ENCODE measurements at regions not wholly inside any gene's neighbourhood (a gene's known extent, or its start where the extent isn't known, plus 50 kb on each side); places are given as distances from the start of the nearest gene placed in this dataset.
"Not testable (repeated sequence)": the region's sequence is repeated elsewhere in the genome, so short reads cannot be mapped to it uniquely, and the experiment has no call there.

DNA sequence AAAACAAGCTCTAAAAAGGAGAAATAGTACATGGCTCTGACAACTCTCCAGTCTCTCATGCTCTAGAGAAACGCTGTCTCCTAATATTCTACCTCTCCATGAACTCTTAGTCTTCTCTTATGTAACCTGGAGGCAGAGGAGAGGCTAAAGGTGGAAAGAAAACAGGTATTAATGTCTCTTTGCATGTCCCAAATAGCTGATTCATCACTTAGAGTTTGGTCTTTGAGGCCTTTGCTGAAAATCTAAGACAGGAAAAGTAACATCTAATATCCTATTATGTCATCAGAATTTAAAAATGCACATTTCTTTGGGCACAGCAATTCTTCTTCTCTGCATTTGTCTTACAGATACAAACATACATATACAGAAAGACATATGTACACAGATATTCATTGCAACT lies 127.2 kb downstream of the DHRS2 start:
- DNase-seq: no peak

DNA sequence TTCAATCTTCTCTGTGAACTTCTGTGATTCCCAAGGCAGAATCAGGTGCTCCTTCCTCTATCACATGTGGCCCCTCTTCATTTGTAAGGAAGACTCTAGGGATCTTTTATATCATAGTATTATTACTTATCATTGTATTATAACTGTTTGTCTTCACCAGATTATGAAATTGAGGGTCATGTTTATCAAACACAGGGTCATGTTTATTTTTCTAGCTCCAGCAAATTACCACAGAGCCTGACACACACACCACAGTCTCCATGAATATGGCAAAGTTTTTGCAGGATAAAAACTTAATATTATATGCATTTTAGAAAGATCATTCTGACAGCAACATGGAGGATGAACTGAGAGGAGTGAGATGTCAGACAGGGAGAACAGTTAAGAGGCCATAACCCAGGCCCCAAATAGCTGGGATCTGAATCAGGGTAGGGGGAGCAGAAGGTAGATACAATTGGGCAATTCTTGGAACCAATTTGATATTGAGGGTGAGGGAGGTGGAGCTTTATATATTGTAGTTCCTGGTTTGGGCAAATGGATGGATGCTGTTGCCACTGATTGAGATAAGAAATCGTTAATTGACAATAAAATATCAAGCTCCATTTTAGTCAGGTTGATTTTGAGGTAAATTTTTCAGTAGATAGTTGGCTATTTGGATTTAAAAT lies 130.7 kb downstream of the DHRS2 start:
- DNase-seq: no peak

- DNase-seq: not testable (repeated sequence)
These were observed 133.1 kb downstream of the DHRS2 start for GRCh38 chr14:23769221-23769728.

- no peak for DNase-seq
These were observed 137.8 kb downstream of the DHRS2 start for GRCh38 chr14:23773981-23774380.

GRCh38 chr14:23776296-23776695 lies 140.1 kb downstream of the DHRS2 start:
- DNase-seq: no peak

DNA sequence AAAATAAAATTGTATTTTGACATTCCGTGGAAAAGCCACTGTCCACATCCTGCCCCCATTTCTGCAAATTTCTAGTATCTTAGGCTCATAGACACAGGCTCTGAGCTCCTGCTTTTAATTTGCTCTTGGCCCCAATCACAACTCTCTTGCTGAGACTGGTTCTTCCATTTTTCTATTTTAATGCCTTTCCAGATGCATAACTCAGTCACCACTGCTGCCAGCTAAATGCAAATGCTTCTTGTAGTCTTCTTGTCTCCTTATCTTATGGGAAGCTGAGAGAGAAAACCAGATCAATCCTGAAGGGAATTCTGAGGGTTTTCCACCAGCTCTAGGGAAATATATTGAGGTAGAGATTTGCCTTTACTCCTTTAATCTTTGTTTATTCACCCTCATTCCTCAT lies 149.0 kb downstream of the DHRS2 start:
- DNase-seq: no peak

GRCh38 chr14:23787436-23787835 lies 151.3 kb downstream of the DHRS2 start:
- no peak for DNase-seq

DNA sequence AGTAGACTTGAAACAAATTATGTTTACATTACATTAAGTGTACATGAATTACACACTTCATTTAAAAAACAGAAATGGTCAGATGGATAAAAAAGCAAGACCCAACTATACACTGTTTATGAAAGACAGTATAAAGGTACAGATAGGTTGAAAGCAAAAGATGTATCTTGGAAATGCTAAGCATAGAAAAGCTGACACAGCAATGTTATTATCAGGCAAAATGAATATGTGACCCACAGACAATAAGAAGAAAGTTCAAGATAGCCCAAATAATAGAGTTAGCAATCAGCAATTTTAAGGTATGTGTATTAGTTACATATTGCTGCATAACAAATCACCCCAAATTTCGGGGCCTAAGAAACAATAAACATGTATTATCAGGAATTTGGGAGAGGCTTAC lies 153.5 kb downstream of the DHRS2 start:
- no peak for DNase-seq

DNA sequence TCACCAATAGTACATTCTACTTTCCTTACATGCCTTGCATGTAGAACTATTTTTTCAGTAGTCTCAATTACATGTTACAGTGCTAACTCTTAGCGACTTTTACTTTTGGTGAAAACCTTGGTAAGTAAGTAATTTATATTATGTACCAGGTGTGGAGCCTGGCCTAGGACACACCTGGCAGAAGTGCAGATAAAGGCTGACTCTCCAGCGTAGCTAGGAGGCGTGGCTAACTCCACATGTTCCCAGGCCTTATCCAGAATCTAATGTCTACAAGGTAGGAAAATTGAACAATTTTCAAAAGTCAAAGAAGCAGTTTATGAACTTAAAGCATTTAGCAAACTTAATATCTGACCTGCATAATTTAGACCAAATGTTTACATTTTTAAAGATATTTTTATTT lies 157.4 kb downstream of the DHRS2 start:
- no peak for DNase-seq

GRCh38 chr14:23800811-23801210 lies 152.8 kb upstream of the DHRS4 start:
- no peak for DNase-seq

GRCh38 chr14:23801766-23802165 lies 151.8 kb upstream of the DHRS4 start:
- DNase-seq: no peak

DNA sequence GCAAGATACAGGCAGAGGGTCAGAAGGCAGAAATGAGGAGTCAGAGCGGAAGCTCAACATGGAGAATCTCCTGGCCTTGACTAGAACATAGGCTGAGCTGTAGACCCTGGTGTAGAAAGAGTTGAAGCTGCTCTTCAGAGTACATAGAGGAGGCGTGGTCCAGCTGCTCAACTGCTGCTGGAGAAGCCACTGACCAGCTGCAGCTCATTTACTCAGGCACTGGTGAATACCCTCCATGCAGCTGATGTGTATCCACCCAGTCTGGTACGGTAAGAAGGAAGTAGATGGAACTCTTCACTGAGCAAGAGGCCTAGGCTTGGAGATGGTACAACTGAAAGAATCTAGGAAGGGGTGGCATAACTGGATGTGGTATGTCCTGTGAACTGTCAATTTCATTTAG lies 148.8 kb upstream of the DHRS4 start:
- DNase-seq: no peak

GRCh38 chr14:23805761-23806160 lies 147.8 kb upstream of the DHRS4 start:
- DNase-seq: no peak

GRCh38 chr14:23814527-23815256 lies 138.9 kb upstream of the DHRS4 start:
- DNase-seq: no peak

- DNase-seq: no peak
These were observed 137.2 kb upstream of the DHRS4 start for GRCh38 chr14:23816371-23816770.

GRCh38 chr14:23817164-23817767 lies 136.3 kb upstream of the DHRS4 start:
- no peak for DNase-seq

GRCh38 chr14:23827100-23827892 lies 126.3 kb upstream of the DHRS4 start:
- DNase-seq: no peak

DNA sequence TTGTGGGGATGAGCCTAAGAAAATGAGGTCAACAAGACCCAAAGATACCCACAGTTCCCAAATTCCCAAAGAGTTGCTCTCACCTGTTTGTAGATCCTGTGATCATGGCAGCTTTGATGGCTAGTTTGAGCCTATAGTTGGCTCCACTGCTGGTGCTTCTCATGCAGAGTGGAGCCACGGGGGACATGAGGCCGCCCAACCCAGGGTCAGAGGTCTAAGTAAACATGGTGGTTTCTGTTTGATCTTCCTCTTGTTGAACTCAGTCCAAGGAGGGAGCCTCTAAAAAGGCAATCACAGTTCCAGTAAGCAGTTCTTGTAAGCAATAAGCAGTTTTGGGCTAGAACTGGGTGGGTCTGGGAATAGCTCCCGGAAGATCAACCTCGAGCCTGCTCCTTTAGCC lies 125.6 kb upstream of the DHRS4 start:
- DNase-seq: no peak

GRCh38 chr14:23828616-23829015 lies 125.0 kb upstream of the DHRS4 start:
- no peak for DNase-seq

DNA sequence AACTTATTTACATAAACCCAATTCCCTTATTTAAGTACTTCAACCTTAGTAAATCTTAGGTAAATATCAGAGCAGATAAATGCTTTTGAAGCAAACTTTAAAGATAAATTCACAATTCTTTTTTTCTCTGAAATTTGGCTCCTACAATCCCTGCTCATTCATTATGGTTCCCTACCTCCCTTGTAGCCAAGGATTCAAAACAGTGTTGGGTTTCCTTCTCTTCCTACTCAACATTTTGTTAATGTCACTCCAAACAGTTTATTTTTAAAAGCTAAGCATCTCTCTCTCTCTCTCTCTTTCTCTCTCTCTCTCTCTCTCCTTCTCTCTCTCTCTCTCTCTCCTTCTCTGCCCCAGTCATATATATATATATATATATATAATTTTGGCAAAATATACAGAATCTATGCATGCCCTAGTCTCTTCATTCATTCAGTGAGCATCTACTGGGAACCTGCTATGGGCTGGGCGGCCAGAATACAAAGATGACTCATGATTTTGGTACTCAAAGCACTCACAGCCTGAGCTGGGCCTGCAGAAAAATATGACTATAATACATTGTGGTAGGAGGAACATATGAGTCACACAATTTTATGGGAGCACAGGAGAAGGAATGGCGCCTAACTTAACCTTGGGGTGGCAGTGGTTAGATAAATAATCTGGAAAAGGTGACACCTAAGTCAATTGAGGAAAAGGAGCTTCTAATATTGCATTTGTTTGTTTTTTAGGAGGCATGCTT lies 123.7 kb upstream of the DHRS4 start:
- DNase-seq: peak; percentile 92

DNA sequence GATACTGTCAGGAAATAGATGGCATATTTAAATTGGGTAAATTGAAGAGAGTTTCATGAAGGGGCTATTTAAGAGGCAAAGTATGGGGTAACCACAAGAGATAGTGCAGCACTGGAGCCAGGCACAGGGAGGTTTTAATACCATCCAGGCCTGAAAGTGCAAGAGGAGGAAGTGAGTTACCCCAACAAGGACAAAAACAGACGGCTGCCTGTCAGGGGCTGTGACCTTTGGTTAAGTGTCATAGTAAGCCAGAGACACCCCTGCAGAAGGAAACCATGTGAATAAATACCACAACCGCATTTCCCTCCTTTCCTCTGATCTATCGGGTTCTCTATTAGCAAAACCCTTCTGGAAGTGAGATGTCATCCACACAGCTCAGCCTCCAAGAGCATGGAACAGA lies 122.0 kb upstream of the DHRS4 start:
- no peak for DNase-seq

- DNase-seq: no peak
These were observed 91.9 kb upstream of the DHRS4 start for GRCh38 chr14:23861666-23862065.

DNA sequence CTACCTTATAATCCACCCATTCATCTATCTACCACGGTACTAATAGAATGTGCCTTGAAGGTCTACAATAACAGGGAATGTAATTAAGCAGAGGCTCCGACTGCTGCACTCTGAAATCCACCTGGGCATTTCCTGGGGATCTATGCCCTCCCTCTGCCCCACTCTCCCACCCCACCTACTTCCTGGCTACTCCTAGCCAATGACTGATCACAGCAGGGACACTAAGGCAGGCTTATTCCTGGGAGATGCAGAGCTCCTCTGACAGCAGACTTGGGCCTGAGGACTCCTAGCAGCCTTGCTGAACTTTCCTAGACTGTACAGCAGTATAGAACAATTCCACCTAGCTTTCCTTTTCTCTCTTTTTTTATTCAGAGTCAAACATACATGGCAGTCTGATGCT lies 91.1 kb upstream of the DHRS4 start:
- no peak for DNase-seq
